ENCODE measurements at regions not wholly inside any gene's neighbourhood (a gene's known extent, or its start where the extent isn't known, plus 50 kb on each side); places are given as distances from the start of the nearest gene placed in this dataset.
"Not testable (repeated sequence)": the region's sequence is repeated elsewhere in the genome, so short reads cannot be mapped to it uniquely, and the experiment has no call there.

DNA sequence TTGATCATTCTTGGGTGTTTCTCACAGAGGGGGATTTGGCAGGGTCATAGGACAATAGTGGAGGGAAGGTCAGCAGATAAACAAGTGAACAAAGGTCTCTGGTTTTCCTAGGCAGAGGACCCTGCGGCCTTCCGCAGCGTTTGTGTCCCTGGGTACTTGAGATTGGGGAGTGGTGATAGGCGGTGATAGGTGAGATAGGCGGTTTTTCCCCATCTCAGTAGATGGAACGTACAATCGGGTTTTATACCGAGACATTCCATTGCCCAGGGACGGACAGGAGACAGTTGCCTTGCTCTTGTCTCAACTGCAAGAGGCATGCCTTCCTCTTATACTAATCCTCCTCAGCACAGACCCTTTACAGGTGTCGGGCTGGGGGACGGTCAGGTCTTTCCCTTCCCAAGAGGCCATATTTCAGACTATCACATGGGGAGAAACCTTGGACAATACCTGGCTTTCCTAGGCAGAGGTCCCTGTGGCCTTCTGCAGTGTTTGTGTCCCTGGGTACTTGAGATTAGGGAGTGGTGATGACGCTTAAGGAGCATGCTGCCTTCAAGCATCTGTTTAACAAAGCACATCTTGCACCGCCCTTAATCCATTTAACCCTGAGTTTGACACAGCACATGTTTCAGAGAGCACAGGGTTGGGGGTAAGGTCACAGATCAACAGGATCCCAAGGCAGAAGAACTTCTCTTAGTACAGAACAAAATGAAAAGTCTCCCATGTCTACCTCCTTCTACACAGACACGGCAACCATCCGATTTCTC, 86.2 kb downstream of the OR2B2 start:
- DNase-seq: peak; percentile 53

DNA sequence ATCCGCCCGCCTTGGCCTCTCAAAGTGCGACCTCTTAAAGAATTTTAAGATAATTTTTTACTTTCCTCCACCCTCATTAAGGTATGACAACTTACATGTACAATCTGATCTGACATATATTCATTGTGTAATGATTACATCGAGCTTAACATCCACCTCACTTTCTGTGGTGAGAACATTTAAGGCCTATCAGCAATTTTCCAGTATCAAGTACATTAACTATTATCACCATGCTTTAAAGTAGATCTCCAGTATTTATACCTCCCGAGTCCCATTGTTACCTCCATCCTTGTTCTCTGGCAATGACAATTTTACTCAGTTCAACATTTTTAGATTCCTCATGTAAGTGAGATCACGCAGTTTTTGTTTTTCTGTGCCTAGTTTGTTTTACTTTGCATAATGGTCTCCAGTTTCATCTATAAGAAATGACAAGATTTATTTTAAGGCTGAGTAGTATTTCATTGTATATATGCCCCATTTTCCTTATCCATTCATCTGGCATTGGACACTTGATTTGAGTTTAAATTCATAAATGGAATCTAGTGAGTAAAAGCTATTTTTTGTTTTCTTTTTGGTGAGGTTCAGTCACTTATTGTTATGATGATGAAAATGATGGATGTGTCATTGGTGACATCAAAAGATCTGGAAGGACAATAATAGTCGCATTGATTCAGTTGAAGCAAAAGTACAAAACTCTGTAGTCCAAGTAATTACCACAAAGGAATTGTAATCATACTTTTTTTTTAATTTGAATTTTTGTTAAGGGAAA, 87.0 kb downstream of the OR2B2 start:
- DNase-seq: peak; percentile 35

DNA sequence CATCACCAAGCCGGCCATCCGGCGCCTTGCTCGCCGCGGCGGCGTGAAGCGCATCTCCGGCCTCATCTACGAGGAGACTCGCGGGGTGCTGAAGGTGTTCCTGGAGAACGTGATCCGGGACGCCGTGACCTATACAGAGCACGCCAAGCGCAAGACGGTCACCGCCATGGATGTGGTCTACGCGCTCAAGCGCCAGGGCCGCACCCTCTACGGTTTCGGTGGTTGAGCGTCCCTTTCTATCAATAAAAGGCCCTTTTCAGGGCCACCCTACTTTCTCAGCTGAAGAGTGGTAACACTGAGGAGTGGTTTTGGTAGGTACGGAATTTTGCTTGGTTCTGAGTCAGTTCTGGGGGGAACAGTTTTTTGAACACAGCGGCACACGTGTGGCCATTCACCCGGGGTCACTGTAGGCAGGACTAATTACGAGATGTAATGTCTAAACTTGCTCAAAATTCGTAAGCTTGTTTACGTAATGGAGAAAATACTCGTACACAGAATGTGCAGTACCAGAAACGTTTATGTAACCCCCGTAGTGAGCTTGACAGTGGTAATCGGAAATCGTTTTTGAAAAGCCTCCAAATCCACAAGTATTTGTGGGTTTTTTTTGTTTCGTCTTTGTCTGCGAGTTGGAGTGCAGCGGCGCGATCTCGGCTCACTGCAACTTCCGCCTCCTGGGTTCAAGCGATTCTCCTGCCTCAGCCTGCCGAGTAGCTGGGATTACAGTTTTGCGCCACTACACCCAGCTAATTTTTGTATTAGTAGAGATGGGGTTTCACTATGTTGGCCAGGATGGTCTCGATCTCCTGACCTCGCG, 87.8 kb downstream of the OR2B2 start:
- peak; percentile 60 for DNase-seq

DNA sequence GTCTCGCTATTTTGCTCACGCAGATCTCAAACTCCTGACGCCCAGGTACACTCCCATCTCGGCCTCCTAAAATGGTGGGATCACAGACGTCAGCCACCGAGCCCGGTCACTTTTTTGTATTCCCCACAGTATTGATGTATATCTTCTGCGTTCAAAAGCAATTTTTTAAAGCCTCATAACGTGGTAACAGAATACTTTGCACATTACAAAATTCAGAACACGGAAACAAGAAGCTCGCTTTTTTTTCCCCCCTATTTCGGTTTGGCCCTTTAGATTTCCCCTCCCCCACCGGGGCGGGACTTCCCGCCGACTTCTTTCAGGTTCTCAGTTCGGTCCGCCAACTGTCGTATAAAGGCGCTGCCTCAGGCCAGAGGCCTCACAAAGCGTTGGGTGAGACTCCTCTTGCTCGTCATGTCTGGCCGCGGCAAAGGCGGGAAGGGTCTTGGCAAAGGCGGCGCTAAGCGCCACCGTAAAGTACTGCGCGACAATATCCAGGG, 88.4 kb downstream of the OR2B2 start:
- DNase-seq: peak; percentile 81

DNA sequence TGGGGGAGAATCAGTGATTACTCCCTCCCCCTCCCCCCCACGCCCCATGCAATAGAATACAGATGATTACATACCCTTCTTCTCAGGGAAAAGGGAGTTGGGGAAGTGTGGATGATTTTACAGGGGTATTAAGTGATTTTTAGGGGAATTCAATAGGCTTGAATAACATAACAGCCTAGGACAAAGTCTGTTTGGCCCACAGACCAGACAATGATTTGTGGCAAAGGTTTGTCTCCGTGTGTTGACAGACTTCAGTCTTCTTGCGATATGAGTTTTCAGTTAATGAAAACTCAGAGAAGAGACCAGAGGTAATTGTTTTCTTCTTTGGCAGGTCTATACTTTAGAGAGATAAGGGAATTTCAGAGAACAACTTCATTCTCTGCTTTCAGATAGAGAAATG, 95.3 kb downstream of the OR2B2 start:
- DNase-seq: peak; percentile 26

DNA sequence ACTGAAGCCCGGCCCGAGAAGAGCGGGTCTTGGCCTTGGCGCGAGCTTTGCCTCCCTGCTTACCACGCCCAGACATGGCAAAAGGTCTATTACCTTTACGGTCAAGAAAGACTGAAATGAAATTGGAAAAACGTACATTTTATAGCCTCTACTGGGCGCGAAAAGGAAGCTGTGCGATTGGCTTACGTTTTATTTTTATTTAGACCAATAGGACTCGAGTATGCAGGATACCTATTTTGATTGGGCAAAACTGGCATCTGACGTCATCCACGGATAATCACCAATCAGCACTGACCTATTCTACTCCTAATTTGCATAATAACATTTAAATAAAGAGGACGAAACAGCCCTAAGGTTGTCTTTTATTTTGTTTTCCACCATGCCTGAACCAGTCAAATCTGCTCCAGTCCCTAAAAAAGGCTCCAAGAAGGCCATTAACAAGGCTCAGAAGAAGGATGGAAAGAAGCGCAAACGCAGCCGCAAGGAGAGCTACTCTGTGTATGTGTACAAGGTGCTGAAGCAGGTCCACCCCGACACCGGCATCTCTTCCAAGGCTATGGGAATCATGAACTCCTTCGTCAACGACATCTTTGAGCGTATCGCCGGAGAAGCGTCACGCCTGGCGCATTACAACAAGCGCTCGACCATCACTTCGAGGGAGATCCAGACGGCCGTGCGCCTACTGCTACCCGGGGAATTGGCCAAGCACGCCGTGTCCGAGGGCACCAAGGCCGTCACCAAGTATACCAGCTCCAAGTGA, 97.4 kb downstream of the OR2B2 start:
- DNase-seq: peak; percentile 97

DNA sequence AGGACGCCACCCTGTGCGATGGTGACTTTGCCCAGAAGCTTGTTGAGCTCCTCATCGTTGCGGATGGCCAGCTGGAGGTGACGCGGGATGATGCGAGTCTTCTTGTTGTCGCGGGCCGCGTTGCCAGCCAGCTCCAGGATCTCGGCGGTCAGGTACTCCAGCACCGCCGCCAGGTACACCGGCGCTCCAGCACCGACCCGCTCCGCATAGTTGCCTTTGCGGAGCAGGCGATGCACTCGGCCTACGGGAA, 97.9 kb downstream of the OR2B2 start:
- not testable (repeated sequence) for DNase-seq

DNA sequence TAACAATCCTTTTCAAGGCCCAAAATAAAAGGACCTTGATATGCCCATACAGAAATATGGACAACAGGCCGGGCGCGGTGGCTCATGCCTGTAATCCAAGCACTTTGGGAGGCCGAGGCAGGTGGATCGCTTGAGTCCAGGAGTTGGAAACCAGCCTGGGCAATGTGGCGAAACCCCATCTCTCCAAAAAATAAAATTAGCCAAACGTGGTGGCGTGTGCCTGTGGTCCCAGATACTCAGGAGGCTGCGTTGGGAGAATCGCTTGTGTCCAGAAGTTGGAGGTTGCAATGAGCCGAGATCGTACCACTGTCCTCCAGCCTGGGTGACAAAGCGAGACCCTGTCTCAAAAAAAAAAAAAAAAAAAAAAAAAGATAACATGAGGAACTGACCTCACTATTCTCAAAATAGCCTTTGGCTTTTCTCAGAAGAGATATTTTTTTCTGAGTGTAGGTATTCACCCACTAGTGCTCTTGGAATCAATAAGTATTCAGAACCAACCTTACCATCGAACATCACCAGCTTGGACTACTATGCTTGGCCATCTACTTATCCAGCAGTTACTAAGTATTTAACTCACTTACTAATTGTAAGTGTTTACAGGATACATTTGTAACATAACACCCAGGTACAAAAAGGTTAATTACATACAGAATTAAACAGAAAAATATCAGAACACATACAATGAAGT, 99.2 kb downstream of the OR2B2 start:
- DNase-seq: peak; percentile 50

DNA sequence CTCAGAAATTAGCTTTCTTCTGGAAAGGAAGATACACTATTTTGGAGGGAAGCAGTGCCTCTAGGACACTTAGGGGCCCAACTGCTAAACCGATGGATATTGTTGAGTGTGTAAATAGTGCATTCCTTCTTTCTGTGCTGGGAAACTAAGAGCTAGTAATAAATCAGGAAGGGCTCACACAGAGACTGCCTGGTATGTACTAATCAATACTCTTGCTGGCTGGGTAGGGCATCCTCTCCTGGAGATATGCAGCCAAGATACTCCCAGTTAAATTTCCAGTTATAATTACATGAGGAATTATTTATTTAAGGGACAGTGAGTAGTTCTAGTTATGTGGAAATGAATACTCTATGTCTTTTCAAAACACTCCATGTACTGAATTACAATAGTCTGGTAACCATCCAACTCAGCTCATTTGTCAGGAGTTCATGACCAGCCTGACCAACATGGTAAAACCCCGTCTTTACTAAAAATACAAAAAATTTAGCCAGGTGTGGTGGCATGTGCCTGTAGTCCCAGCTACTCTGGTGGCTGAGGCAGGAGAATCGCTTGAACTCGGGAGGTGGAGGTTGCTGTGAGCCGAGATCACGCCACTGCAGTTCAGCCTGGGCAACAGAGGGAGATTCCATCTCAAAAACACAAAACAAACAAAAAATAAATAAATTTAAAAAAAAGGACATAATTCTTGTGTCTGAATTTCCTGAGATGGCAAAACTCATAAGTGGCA, 100.0 kb downstream of the OR2B2 start:
- DNase-seq: peak; percentile 58

DNA sequence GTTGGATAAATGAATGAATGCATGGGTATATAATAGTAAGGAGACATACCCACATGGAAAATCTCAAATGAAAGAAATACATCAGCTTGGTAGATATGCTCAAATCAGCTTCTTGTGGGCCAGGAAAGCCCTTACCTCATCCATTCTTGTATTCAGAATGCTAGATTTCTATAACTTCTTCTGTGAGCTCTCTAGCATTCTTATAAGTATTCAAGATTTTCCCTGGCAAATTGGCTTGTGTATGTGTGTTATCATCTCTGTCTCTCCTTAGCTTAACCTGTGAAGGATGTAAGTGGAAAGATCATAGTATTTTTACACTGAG, 100.8 kb downstream of the OR2B2 start:
- no peak for DNase-seq

DNA sequence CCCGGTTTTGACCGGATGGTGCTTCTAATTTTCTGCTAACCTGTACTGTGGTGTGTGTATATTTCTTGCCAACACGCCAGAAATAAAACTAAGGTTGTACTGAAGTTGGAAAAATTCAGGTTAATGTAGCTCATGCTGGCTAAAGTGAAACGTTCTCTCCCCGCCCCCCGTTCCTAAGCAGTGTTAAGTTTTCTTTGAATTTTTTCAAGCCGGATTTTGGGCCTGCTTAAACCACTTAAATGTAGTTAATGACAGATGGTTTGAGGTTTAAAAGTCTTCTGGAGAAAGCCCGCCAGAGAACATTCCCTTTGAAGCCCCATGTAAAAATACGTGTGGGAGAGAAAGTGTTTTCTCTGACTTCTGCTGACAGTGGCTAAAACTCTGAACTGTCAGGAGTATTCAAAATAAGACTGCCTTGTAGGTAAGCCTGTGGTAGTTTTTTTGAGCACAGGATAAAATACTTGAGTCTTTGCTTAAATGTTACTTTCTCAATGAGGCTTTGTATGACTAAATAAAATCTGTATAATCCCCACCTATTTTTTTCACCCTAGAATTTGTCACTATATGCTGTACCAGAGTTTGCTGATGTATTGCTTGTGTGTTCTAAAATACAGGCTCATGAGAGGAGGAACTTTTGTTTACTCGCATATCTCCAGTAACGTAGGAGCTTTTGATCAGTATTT, 101.3 kb downstream of the OR2B2 start:
- DNase-seq: peak; percentile 56

DNA sequence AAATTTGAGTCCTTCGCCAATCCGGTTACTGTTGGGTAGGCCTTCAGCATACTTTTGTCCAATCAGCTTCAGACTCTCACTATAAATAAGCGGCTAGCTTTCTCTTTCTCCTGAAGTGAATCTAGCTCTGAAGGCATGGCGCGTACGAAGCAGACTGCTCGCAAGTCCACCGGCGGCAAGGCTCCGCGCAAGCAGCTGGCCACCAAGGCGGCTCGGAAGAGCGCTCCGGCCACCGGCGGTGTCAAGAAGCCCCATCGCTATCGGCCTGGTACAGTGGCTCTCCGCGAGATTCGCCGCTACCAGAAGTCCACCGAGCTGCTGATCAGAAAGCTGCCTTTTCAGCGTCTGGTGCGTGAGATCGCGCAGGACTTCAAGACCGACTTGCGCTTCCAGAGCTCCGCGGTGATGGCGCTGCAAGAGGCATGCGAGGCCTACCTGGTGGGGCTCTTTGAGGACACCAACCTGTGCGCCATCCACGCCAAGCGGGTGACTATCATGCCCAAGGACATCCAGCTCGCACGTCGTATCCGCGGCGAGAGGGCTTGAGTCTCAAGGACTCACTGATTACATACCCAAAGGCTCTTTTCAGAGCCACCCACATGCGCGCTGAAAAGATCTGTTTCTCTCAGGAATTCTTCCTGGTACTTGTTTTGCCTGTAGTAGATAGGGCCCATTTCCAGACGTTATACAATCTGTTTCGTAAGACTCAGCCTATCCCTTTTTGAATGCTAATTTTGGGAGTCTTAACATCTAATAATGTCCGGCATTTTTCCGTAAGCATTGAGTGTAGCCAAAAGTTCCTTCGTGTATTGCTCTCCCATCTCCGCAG, 102.0 kb downstream of the OR2B2 start:
- DNase-seq: peak; percentile 97

DNA sequence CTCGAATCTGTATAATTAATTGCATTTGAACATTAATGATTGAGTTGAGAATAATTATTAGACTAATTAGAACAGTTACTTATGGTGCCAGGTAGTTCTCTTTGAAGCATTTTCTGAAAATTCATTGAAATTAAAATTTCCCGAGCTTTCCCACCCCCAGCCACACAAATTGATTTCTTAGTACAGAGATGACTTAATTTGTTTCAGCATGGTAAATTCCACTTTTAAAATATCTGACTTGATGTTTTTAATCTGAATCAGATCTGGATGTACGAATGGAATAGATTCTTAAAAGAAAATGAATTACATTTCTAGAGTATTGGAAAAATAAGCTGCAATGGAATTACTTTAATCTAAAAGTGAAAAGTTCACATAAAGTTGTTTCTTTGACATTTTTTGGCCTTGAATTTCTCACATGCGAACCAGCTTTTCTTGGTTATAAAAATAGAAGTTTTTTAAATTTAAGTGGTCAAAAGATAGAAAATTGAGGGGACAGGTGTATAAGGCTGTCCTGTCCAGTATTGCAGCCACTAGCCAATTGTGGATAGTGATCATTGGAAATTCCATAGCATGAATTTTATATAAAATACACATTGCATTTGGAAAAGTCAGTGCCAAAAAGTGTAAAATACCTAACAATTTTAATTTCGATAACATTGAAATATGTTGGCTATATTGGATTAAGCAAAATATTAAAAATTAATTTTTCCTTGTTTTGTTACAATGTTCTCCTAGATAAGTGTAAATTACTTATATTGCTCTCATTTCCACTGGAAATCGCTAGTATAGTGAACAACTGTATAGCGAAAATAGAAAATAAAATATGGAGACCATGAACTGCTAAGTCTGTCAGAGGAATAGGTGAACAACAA, 102.9 kb downstream of the OR2B2 start:
- DNase-seq: no peak

DNA sequence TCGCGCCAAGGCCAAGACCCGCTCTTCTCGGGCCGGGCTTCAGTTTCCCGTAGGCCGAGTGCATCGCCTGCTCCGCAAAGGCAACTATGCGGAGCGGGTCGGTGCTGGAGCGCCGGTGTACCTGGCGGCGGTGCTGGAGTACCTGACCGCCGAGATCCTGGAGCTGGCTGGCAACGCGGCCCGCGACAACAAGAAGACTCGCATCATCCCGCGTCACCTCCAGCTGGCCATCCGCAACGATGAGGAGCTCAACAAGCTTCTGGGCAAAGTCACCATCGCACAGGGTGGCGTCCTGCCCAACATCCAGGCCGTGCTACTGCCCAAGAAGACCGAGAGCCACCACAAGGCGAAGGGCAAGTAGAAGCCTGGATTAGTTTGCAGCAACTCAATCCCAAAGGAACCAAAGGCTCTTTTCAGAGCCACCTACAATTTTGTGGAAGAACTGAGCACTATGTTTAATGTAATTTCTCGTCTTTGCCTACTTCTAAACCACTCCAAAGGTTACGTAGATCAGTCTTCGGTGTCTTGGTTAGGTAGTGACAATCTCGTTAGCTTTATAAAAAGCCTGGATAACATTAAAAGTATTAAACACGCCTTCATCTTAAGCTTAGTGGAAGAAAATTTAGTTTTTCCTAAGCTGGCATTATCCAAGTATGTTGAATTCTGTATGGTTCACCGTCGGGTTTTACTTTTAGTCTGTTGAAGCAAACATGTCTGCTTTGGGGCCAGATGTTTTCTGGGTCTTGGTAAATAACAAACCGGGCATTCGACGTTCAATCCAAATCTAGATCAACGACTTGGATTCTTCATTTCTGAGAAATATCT, 103.7 kb downstream of the OR2B2 start:
- peak; percentile 56 for DNase-seq

DNA sequence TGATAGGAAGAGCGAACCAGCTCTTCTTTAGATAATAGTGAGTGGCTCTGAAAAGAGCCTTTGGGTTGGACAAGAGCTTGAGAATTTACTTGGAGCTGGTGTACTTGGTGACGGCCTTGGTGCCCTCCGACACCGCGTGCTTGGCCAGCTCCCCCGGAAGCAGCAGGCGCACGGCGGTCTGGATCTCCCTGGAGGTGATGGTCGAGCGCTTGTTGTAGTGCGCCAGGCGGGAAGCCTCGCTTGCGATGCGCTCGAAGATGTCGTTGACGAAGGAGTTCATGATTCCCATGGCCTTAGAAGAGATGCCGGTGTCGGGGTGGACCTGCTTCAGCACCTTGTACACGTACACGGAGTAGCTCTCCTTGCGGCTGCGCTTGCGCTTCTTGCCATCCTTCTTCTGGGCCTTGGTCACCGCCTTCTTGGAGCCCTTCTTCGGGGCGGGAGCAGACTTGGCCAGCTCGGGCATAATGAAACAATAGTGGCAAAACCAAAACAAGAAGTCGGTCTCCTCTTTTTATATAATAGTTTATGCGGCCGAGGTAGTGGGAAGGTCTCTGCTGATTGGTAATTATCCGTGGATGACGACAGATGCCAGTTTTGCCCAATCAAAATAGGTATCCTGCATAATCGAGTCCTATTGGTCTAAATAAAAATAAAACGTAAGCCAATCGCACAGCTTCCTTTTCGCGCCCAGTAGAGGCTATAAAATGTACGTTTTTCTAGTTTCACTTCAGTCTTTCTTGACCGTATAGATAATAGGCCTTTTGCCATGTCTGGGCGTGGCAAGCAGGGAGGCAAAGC, 104.6 kb downstream of the OR2B2 start:
- DNase-seq: peak; percentile 95

DNA sequence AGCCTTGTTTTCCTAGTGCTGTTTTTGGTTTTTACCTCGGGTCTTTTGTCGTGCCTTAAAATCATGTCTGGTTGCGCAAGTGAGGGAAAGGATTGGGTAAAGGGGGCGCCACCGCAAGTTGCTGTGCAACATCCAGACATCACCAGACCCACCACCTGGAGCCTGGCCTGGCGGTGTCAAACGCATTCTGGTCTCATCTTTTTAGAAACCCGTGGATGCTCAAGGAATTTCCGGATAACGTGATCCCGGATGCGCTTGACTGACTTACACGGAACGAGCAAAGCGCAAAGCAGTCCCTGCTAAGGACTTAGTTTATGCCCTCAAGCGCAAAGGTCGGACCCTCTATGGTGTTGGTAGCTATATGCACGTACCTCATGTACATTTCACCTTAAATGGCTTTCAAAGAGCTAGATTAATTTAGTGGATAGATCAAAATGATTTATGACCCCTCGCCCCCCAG, 105.2 kb downstream of the OR2B2 start:
- no peak for DNase-seq

DNA sequence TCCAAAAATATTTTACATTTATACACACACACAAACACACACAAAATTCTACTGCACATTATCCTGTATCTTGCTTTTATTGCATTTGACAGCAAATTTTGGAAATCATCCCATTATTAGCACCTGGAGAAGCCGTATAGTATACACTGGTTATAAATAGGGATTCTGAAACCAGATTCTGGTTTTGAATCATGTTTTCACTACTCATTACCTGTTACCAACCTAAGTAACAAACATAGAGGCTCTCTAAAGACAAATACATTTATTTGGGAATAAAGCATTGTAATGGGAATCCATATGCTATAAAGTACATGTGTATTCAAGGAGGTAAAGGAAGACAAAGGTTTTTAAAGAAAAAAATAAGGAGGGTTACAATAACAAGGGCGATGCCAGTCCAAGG, 106.8 kb downstream of the OR2B2 start:
- no peak for DNase-seq

All from NCI-H146 (cell line).